SK-N-SH treated with all-trans-retinoic acid at 6 μM for 48 hours (cell line): ENCODE measurements at regions not wholly inside any gene's neighbourhood (a gene's known extent, or its start where the extent isn't known, plus 50 kb on each side); places are given as distances from the start of the nearest gene placed in this dataset.

ENCODE experiments used
- ATAC-seq: fragments of 200-7000 bp; cut with Tn5 transposase; 3 replicates; pipeline ENCODE4 v1.9.1; 2020; ENCODE audit warnings: mild to moderate bottlenecking, moderate library complexity
- ARNTL ChIP-seq: fragments of 450-650 bp; formaldehyde crosslinking; IDR thresholded peaks from 2 replicates; pipeline ENCODE4 v1.5.0; 2020; ENCODE audit warnings: low read depth, mild to moderate bottlenecking, moderate library complexity, borderline replicate concordance
- BACH2 ChIP-seq: fragments of 250-450 bp; sonication (Bioruptor Pico); IDR thresholded peaks from 2 replicates; pipeline ENCODE4 v1.9.0; 2021; ENCODE audit warnings: mild to moderate bottlenecking, borderline replicate concordance
- CSDC2 ChIP-seq: fragments of 250-450 bp; sonication (Bioruptor Pico); IDR thresholded peaks from 2 replicates; pipeline ENCODE4 v1.5.0; 2020; ENCODE audit warnings: mild to moderate bottlenecking, moderate library complexity
- ESRRG ChIP-seq: fragments of 250-450 bp; sonication (Bioruptor Pico); IDR thresholded peaks from 2 replicates; pipeline ENCODE4 v1.6.1; 2021; ENCODE audit warnings: mild to moderate bottlenecking
- GLIS3 ChIP-seq: fragments of 250-450 bp; sonication (Bioruptor Pico); IDR thresholded peaks from 2 replicates; pipeline ENCODE4 v1.5.0; 2020; ENCODE audit warnings: mild to moderate bottlenecking, moderate library complexity
- ISL1 ChIP-seq: fragments of 250-450 bp; sonication (Bioruptor Pico); IDR thresholded peaks from 2 replicates; pipeline ENCODE4 v2.1.2; 2022; ENCODE audit warnings: mild to moderate bottlenecking, moderate library complexity
- OSR1 ChIP-seq: fragments of 250-450 bp; sonication (Bioruptor Pico); IDR thresholded peaks from 2 replicates; pipeline ENCODE4 v1.8.0; 2022; ENCODE audit warnings: moderate library complexity, mild to moderate bottlenecking, inconsistent platforms
- PPARA ChIP-seq: fragments of 250-450 bp; sonication (Bioruptor Pico); IDR thresholded peaks from 2 replicates; pipeline ENCODE4 v1.5.0; 2020; ENCODE audit warnings: mild to moderate bottlenecking, borderline replicate concordance
- RARB ChIP-seq: fragments of 250-450 bp; sonication (Bioruptor Pico); IDR thresholded peaks from 2 replicates; pipeline ENCODE4 v1.8.0; 2021; ENCODE audit warnings: mild to moderate bottlenecking, moderate library complexity
- SNAI2 ChIP-seq: fragments of 250-450 bp; sonication (Bioruptor Pico); IDR thresholded peaks from 2 replicates; pipeline ENCODE4 v1.5.0; 2020; ENCODE audit warnings: mild to moderate bottlenecking, moderate library complexity
- TCF4 ChIP-seq: fragments of 250-450 bp; sonication (Bioruptor Pico); IDR thresholded peaks from 2 replicates; pipeline ENCODE4 v1.8.0; 2021; ENCODE audit warnings: mild to moderate bottlenecking, moderate library complexity, borderline replicate concordance
- TOX ChIP-seq: fragments of 250-450 bp; sonication (Bioruptor Pico); IDR thresholded peaks from 2 replicates; pipeline ENCODE4 v1.8.0; 2021; ENCODE audit warnings: mild to moderate bottlenecking, moderate library complexity, borderline replicate concordance
- ZC3H10 ChIP-seq: fragments of 250-450 bp; sonication (Bioruptor Pico); IDR thresholded peaks from 2 replicates; pipeline ENCODE4 v1.5.1; 2021; ENCODE audit warnings: mild to moderate bottlenecking, moderate library complexity
- ZFP30 ChIP-seq: fragments of 450-650 bp; formaldehyde crosslinking; IDR thresholded peaks from 2 replicates; pipeline ENCODE4 v1.5.0; 2022; ENCODE audit warnings: mild to moderate bottlenecking, moderate library complexity
- ZNF565 ChIP-seq: fragments of 450-650 bp; formaldehyde crosslinking; conservative IDR thresholded peaks from 2 replicates; pipeline ENCODE4 v1.5.0; 2020; ENCODE audit warnings: low read depth, mild to moderate bottlenecking, moderate library complexity
- ZNF70 ChIP-seq: fragments of 450-650 bp; formaldehyde crosslinking; IDR thresholded peaks from 2 replicates; pipeline ENCODE4 v1.5.0; 2020; ENCODE audit warnings: mild to moderate bottlenecking, moderate library complexity
- ZNF8 ChIP-seq: fragments of 450-650 bp; formaldehyde crosslinking; IDR thresholded peaks from 2 replicates; pipeline ENCODE4 v1.5.0; 2020; ENCODE audit warnings: mild to moderate bottlenecking, moderate library complexity
- TF ChIP-seq, protein P1 (sequence below): fragments of 250-450 bp; sonication (Bioruptor Pico); IDR thresholded peaks from 2 replicates; pipeline ENCODE4 v1.5.1; 2020; ENCODE audit warnings: low read depth, mild to moderate bottlenecking, moderate library complexity
- TF ChIP-seq, protein P2 (sequence below): fragments of 250-450 bp; sonication (Bioruptor Pico); IDR thresholded peaks from 2 replicates; pipeline ENCODE4 v1.5.1; 2021; ENCODE audit warnings: mild to moderate bottlenecking, moderate library complexity
- TF ChIP-seq, protein P3 (sequence below): fragments of 250-450 bp; sonication (Bioruptor Pico); IDR thresholded peaks from 2 replicates; pipeline ENCODE4 v1.8.0; 2020; ENCODE audit warnings: mild to moderate bottlenecking, moderate library complexity, borderline replicate concordance
- TF ChIP-seq, protein P4 (sequence below): fragments of 250-450 bp; sonication (Bioruptor Pico); IDR thresholded peaks from 2 replicates; pipeline ENCODE4 v1.5.0; 2020; ENCODE audit warnings: mild to moderate bottlenecking, moderate library complexity

DNA sequence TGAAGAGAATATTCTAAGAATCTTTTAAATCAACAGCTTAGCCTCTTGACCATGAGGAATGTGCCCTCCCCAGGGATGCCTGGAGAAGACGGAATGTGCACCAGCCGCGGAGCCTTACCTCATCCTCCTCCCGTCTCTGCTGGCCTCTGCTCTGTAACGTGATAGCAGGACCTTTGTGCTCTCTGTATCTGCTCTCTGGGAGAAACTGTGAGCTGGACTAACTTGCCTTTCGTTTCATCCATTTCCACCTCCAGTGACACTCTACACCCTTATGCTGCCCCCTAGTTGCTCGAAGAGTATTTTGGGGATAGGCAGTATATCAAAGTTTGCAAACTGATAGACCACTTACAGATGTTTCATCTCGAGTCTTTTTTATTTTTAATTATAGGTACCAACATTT is 141.4 kb downstream of the NPR3 start:
- TF ChIP-seq ZNF70 (CRISPR knock-in tag) (no peak), TCF4 (CRISPR knock-in tag) (no peak), GLIS3 (CRISPR knock-in tag) (no peak), CSDC2 (CRISPR knock-in tag) (no peak), ZNF8 (CRISPR knock-in tag) (no peak), ISL1 (CRISPR knock-in tag) (no peak), SNAI2 (no peak), TOX (CRISPR knock-in tag) (no peak), ZFP30 (CRISPR knock-in tag) (no peak), BACH2 (CRISPR knock-in tag) (no peak), ARNTL (CRISPR knock-in tag) (no peak), ESRRG (CRISPR knock-in tag) (no peak), ZNF565 (CRISPR knock-in tag) (no peak), PPARA (no peak)
- TF ChIP-seq, protein P1, sequence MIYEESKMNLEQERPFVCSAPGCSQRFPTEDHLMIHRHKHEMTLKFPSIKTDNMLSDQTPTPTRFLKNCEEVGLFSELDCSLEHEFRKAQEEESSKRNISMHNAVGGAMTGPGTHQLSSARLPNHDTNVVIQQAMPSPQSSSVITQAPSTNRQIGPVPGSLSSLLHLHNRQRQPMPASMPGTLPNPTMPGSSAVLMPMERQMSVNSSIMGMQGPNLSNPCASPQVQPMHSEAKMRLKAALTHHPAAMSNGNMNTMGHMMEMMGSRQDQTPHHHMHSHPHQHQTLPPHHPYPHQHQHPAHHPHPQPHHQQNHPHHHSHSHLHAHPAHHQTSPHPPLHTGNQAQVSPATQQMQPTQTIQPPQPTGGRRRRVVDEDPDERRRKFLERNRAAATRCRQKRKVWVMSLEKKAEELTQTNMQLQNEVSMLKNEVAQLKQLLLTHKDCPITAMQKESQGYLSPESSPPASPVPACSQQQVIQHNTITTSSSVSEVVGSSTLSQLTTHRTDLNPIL (CRISPR knock-in tag), result no peak
- TF ChIP-seq, protein P2, sequence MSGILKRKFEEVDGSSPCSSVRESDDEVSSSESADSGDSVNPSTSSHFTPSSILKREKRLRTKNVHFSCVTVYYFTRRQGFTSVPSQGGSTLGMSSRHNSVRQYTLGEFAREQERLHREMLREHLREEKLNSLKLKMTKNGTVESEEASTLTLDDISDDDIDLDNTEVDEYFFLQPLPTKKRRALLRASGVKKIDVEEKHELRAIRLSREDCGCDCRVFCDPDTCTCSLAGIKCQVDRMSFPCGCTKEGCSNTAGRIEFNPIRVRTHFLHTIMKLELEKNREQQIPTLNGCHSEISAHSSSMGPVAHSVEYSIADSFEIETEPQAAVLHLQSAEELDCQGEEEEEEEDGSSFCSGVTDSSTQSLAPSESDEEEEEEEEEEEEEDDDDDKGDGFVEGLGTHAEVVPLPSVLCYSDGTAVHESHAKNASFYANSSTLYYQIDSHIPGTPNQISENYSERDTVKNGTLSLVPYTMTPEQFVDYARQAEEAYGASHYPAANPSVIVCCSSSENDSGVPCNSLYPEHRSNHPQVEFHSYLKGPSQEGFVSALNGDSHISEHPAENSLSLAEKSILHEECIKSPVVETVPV (CRISPR knock-in tag), result no peak
- TF ChIP-seq, protein P3, sequence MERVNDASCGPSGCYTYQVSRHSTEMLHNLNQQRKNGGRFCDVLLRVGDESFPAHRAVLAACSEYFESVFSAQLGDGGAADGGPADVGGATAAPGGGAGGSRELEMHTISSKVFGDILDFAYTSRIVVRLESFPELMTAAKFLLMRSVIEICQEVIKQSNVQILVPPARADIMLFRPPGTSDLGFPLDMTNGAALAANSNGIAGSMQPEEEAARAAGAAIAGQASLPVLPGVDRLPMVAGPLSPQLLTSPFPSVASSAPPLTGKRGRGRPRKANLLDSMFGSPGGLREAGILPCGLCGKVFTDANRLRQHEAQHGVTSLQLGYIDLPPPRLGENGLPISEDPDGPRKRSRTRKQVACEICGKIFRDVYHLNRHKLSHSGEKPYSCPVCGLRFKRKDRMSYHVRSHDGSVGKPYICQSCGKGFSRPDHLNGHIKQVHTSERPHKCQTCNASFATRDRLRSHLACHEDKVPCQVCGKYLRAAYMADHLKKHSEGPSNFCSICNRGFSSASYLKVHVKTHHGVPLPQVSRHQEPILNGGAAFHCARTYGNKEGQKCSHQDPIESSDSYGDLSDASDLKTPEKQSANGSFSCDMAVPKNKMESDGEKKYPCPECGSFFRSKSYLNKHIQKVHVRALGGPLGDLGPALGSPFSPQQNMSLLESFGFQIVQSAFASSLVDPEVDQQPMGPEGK, result no peak
- peak; percentile 96 for ATAC-seq

DNA sequence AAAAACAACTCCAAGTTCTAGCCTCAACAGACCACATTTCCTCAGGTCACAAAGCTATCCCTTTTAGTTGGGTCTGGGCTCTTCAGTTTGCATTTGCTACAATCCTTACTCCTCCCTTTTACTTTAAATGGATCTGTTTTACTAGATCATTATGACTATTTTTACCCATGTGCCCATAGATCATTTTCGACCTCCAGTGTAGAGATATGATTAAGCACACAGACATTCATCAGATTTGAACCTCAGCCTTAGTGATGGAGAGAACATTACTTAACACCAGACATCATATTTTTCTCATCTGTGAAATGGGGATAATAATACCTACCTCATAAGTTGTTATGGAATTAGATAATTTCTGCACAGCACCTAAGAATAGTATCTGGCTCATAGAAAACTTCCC is 141.9 kb downstream of the NPR3 start:
- TF ChIP-seq OSR1 (CRISPR knock-in tag), result no peak

DNA sequence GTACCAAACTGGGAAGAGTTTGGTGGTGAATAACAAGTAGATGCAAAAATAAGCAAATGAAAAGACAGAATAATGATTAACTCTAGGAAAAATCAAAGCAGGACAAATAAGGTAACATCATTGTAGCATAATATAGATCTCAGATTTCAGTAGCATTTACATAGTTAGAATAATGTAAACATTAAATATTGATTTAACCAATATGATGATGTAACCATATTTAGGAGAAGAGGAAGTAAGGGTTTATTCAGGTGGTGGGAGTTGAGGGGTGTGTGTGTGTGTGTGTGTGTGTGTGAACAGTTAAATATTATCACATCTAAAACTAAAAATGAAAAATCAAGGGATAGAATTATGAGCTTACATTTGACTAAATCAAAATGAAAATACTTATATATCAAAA is 143.4 kb downstream of the NPR3 start:
- TF ChIP-seq GLIS3 (CRISPR knock-in tag) (no peak), CSDC2 (CRISPR knock-in tag) (no peak)
- TF ChIP-seq, all 23 proteins: peak for 0
- no peak for ATAC-seq

More for the DNA sequence above, 141.9 kb downstream of the NPR3 start:
- peak; percentile 6; the same call in 1 of the 3 replicates for ATAC-seq

DNA sequence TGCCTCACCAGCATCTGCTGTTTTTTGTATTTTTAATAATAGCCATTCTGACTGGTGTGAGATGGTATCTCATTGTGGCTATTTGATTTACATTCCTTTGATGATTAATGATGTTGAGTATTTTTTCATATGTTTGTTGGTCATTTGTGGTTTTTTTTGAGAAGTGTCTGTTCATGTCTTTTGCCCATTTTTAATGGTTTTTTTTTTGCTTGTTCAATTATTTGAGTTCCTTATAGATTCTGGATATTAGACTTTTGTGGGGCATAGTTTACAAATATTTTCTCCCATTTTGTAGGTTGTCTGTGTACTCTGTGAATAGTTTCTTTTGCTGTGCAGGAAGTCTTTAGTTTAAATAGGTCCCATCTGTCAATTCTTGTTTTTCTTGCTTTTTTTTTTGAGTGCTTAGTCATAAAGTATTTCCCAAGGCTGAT is 148.1 kb downstream of the NPR3 start:
- TF ChIP-seq TOX (CRISPR knock-in tag) (no peak), ZNF565 (CRISPR knock-in tag) (no peak), ZNF8 (CRISPR knock-in tag) (no peak), RARB (no peak), OSR1 (CRISPR knock-in tag) (no peak), ZNF70 (CRISPR knock-in tag) (no peak), GLIS3 (CRISPR knock-in tag) (no peak), ZC3H10 (CRISPR knock-in tag) (no peak), ZFP30 (CRISPR knock-in tag) (no peak), PPARA (no peak), BACH2 (CRISPR knock-in tag) (no peak)
- TF ChIP-seq, protein P4, sequence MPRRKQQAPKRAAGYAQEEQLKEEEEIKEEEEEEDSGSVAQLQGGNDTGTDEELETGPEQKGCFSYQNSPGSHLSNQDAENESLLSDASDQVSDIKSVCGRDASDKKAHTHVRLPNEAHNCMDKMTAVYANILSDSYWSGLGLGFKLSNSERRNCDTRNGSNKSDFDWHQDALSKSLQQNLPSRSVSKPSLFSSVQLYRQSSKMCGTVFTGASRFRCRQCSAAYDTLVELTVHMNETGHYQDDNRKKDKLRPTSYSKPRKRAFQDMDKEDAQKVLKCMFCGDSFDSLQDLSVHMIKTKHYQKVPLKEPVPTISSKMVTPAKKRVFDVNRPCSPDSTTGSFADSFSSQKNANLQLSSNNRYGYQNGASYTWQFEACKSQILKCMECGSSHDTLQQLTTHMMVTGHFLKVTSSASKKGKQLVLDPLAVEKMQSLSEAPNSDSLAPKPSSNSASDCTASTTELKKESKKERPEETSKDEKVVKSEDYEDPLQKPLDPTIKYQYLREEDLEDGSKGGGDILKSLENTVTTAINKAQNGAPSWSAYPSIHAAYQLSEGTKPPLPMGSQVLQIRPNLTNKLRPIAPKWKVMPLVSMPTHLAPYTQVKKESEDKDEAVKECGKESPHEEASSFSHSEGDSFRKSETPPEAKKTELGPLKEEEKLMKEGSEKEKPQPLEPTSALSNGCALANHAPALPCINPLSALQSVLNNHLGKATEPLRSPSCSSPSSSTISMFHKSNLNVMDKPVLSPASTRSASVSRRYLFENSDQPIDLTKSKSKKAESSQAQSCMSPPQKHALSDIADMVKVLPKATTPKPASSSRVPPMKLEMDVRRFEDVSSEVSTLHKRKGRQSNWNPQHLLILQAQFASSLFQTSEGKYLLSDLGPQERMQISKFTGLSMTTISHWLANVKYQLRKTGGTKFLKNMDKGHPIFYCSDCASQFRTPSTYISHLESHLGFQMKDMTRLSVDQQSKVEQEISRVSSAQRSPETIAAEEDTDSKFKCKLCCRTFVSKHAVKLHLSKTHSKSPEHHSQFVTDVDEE, result no peak
- ATAC-seq, result no peak
